GM18951 (cell line): ENCODE measurements at regions not wholly inside any gene's neighbourhood (a gene's known extent, or its start where the extent isn't known, plus 50 kb on each side); places are given as distances from the start of the nearest gene placed in this dataset.

Experiments
- POLR2A ChIP-seq: IDR thresholded peaks from 4 replicates; pipeline ENCODE4 v1.6.1; 2011; ENCODE audit warnings: mild to moderate bottlenecking; ENCODE audit not compliant: insufficient read length, insufficient read depth; ENCODE audit errors: extremely low read depth
- in situ Hi-C: fragments of 300-500 bp; cut with MboI; formaldehyde crosslinking; loops from one replicate; pipeline ENCODE4 v1.12.0; 2022; ENCODE audit warnings: low sequenced_read_pairs, mixed read lengths, inconsistent platforms; ENCODE audit not compliant: unreplicated experiment

- no peak for TF ChIP-seq POLR2A
- in situ Hi-C loops, result no loop called here
These were observed 263.9 kb upstream of the UBE2E3 start for GRCh38 chr2:180716186-180717180.

- in situ Hi-C loops, result no loop called here
- TF ChIP-seq POLR2A, result no peak
These were observed 265.4 kb upstream of the UBE2E3 start for GRCh38 chr2:180715044-180715443.

GRCh38 chr2:180709392-180710145 is 270.8 kb upstream of the UBE2E3 start:
- TF ChIP-seq POLR2A, result no peak
- in situ Hi-C loops, result no loop called here

- no peak for TF ChIP-seq POLR2A
- in situ Hi-C loops, result no loop called here
These were observed 272.6 kb upstream of the UBE2E3 start for GRCh38 chr2:180707884-180708205.

GRCh38 chr2:180707175-180707883 is 273.1 kb upstream of the UBE2E3 start:
- TF ChIP-seq POLR2A, result no peak

GRCh38 chr2:180706694-180707093 is 273.7 kb upstream of the UBE2E3 start:
- in situ Hi-C loops, result no loop called here
- no peak for TF ChIP-seq POLR2A

More at GRCh38 chr2:180707175-180707883, 273.1 kb upstream of the UBE2E3 start:
- in situ Hi-C loops, result no loop called here

- no peak for TF ChIP-seq POLR2A
These were observed 274.9 kb upstream of the UBE2E3 start for GRCh38 chr2:180705551-180705950.

GRCh38 chr2:180705122-180705521 is 275.3 kb upstream of the UBE2E3 start:
- in situ Hi-C loops, result no loop called here
- no peak for TF ChIP-seq POLR2A

More at GRCh38 chr2:180705551-180705950, 274.9 kb upstream of the UBE2E3 start:
- in situ Hi-C loops, result no loop called here

- TF ChIP-seq POLR2A, result no peak
- in situ Hi-C loops, result no loop called here
These were observed 280.6 kb upstream of the UBE2E3 start for GRCh38 chr2:180699657-180700361.

GRCh38 chr2:180698668-180699067 is 281.7 kb upstream of the UBE2E3 start:
- in situ Hi-C loops, result no loop called here
- TF ChIP-seq POLR2A, result no peak

- in situ Hi-C loops, result no loop called here
- no peak for TF ChIP-seq POLR2A
These were observed 284.6 kb upstream of the UBE2E3 start for GRCh38 chr2:180695586-180696401.
